WTC11 (cell line): ENCODE measurements at regions not wholly inside any gene's neighbourhood (a gene's known extent, or its start where the extent isn't known, plus 50 kb on each side); places are given as distances from the start of the nearest gene placed in this dataset.

Experiments used
- ATAC-seq: fragments of 200-7000 bp; cut with Tn5 transposase; 2 replicates; pipeline ENCODE4 v1.10.0; 2021; ENCODE audit warnings: mild to moderate bottlenecking, moderate library complexity
- CTCF ChIA-PET: fragments of 300-600 bp; sonication (Branson Sonifier 250); formaldehyde crosslinking; loops from one replicate; lab custom pipeline; 2021; ENCODE audit warnings: antibody characterized with exemption; lab: Charles Lee
- POLR2A ChIA-PET: fragments of 350-600 bp; sonication (Branson Sonifier 250); formaldehyde crosslinking; loops from one replicate; lab custom pipeline; 2021; ENCODE audit warnings: antibody characterized with exemption; lab: Charles Lee
- DNase-seq: peaks from one replicate; pipeline ENCODE4 v3.0.0; 2021; ENCODE audit warnings: low spot score
- H3K27ac Mint-ChIP-seq: 2 replicates; pipeline ENCODE4 v1.8.0; 2021; ENCODE audit warnings: mixed read lengths
- H3K27me3 Mint-ChIP-seq: 2 replicates; pipeline ENCODE4 v1.8.0; 2021; ENCODE audit warnings: low read depth, mild to moderate bottlenecking, moderate library complexity, mixed read lengths
- H3K36me3 Mint-ChIP-seq: 2 replicates; pipeline ENCODE4 v1.8.0; 2021; ENCODE audit warnings: mixed read lengths
- H3K4me1 Mint-ChIP-seq: 2 replicates; pipeline ENCODE4 v1.8.0; 2022; ENCODE audit warnings: mixed read lengths
- H3K4me3 Mint-ChIP-seq: 2 replicates; pipeline ENCODE4 v1.8.0; 2021; ENCODE audit warnings: mild to moderate bottlenecking, moderate library complexity, mixed read lengths
- H3K9me3 Mint-ChIP-seq: 2 replicates; pipeline ENCODE4 v1.8.0; 2021; ENCODE audit warnings: mixed read lengths
- ESRRA ChIP-seq: sonication (generic); formaldehyde crosslinking; IDR thresholded peaks from 2 replicates; pipeline ENCODE4 v1.8.1; 2022; ENCODE audit warnings: mild to moderate bottlenecking, missing genetic modification reagents, borderline replicate concordance
- FOXP1 ChIP-seq: sonication (generic); formaldehyde crosslinking; IDR thresholded peaks from 2 replicates; pipeline ENCODE4 v1.8.0; 2022; ENCODE audit warnings: missing genetic modification reagents, mild to moderate bottlenecking, moderate library complexity, borderline replicate concordance
- JUN ChIP-seq: sonication (generic); formaldehyde crosslinking; IDR thresholded peaks from 2 replicates; pipeline ENCODE4 v1.8.0; 2023; ENCODE audit warnings: mild to moderate bottlenecking, missing genetic modification reagents
- RELA ChIP-seq: sonication (generic); formaldehyde crosslinking; IDR thresholded peaks from 2 replicates; pipeline ENCODE4 v1.8.1; 2022; ENCODE audit warnings: missing genetic modification reagents, mild to moderate bottlenecking, borderline replicate concordance
- RORB ChIP-seq: fragments of 250-450 bp; sonication (Bioruptor Pico); IDR thresholded peaks from 2 replicates; pipeline ENCODE4 v1.9.0; 2021; ENCODE audit warnings: mild to moderate bottlenecking
- SMAD3 ChIP-seq: sonication (generic); formaldehyde crosslinking; IDR thresholded peaks from 2 replicates; pipeline ENCODE4 v1.8.0; 2022; ENCODE audit warnings: missing genetic modification reagents, mild to moderate bottlenecking, borderline replicate concordance
- TCF7 ChIP-seq: sonication (generic); formaldehyde crosslinking; IDR thresholded peaks from 2 replicates; pipeline ENCODE4 v1.8.0; 2022; ENCODE audit warnings: mild to moderate bottlenecking, low read depth, missing genetic modification reagents, moderate library complexity
- ZNF219 ChIP-seq: sonication (generic); formaldehyde crosslinking; IDR thresholded peaks from 2 replicates; pipeline ENCODE4 v1.8.0; 2023; ENCODE audit warnings: missing genetic modification reagents, mild to moderate bottlenecking, borderline replicate concordance
- ZNF263 ChIP-seq: sonication (generic); formaldehyde crosslinking; IDR thresholded peaks from 2 replicates; pipeline ENCODE4 v1.8.1; 2022; ENCODE audit warnings: low read depth, mild to moderate bottlenecking, moderate library complexity, missing genetic modification reagents
- ZNF396 ChIP-seq: fragments of 250-450 bp; sonication (Bioruptor Pico); IDR thresholded peaks from 2 replicates; pipeline ENCODE4 v1.8.0; 2021; ENCODE audit warnings: mild to moderate bottlenecking, moderate library complexity, borderline replicate concordance
- ZNF423 ChIP-seq: fragments of 250-450 bp; sonication (Bioruptor Pico); IDR thresholded peaks from 2 replicates; pipeline ENCODE4 v2.1.2; 2022; ENCODE audit warnings: mild to moderate bottlenecking, moderate library complexity
- ZNF671 ChIP-seq: fragments of 250-450 bp; sonication (Bioruptor Pico); IDR thresholded peaks from 2 replicates; pipeline ENCODE4 v1.8.0; 2021; ENCODE audit warnings: mild to moderate bottlenecking
- TF ChIP-seq, protein P1 (sequence below): sonication (generic); formaldehyde crosslinking; IDR thresholded peaks from 2 replicates; pipeline ENCODE4 v1.8.0; 2022; ENCODE audit warnings: mild to moderate bottlenecking, missing genetic modification reagents
- TF ChIP-seq, protein P2 (sequence below): fragments of 250-450 bp; sonication (Bioruptor Pico); IDR thresholded peaks from 2 replicates; pipeline ENCODE4 v1.9.0; 2021; ENCODE audit warnings: mild to moderate bottlenecking
- TF ChIP-seq, protein P3 (sequence below): sonication (generic); formaldehyde crosslinking; IDR thresholded peaks from 2 replicates; pipeline ENCODE4 v1.8.1; 2022; ENCODE audit warnings: mild to moderate bottlenecking, moderate library complexity, missing genetic modification reagents
- TF ChIP-seq, protein P4 (sequence below): sonication (generic); formaldehyde crosslinking; IDR thresholded peaks from 2 replicates; pipeline ENCODE4 v1.8.0; 2023; ENCODE audit warnings: missing genetic modification reagents, mild to moderate bottlenecking, borderline replicate concordance

DNA sequence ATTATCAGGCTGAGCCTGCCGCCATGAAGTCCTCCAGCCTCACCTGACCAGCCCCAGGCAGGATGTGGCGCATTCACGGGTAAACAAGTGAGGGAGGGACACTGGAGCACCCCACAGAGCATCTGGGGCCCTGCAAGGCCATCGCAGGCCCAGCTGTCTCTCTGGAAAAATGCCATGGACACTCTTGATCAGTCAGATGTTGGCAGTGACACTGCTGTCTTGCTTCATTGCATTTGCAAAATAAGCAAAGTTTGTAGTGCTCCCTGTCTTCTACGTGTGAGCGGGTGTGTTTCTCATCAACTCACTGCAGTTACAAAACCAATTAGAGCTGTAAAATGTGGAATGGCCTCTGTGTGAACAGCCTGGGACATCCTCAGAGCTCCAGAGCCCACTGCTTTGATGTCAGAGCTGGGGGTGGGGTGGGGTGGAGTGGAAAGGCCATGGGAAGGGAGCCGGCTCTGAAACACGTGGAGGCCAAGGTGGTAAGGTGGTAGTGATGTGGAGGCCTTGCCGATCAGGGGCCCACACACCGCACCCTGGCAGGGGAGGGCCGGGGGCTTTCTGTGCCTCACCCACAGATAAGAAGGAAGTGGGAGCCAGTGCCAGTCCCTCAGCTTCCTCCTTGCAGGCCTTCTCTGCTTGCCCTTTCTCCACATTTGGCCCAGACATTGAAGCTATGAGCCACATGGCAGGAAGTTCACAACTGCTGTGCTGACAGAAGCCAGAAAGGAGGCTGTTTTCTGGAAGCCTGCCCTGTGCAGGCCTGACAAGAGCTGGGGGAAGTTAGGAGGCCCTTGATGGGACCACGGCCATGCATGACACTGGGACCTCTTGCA is 254.9 kb downstream of the RHOU start:
- ChIA-PET POLR2A (no interaction called here), CTCF (interaction anchor here (1.0 kb wide), 1 partner anchor 326 kb away, joined by 3 read pairs; no protein-coding TSS in a partner anchor)
- H3K4me3 Mint-ChIP-seq = no peak overlapping the region
- H3K9me3 Mint-ChIP-seq = no peaks in the 10 kb centered on the region
- ATAC-seq = no peak
- TF ChIP-seq, protein P1, sequence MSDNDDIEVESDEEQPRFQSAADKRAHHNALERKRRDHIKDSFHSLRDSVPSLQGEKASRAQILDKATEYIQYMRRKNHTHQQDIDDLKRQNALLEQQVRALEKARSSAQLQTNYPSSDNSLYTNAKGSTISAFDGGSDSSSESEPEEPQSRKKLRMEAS (CRISPR knock-in tag) = no peak
- no peak for TF ChIP-seq RORB (CRISPR knock-in tag)
- no peak overlapping the region for H3K27ac Mint-ChIP-seq
- no peaks in the 10 kb centered on the region for H3K36me3 Mint-ChIP-seq
- H3K27me3 Mint-ChIP-seq = peaks cover 7% of the 10 kb centered on the region; the same call in 1 of the 2 replicates
- DNase-seq = no peak
- peaks cover 42% of the 10 kb centered on the region for H3K4me1 Mint-ChIP-seq

DNA sequence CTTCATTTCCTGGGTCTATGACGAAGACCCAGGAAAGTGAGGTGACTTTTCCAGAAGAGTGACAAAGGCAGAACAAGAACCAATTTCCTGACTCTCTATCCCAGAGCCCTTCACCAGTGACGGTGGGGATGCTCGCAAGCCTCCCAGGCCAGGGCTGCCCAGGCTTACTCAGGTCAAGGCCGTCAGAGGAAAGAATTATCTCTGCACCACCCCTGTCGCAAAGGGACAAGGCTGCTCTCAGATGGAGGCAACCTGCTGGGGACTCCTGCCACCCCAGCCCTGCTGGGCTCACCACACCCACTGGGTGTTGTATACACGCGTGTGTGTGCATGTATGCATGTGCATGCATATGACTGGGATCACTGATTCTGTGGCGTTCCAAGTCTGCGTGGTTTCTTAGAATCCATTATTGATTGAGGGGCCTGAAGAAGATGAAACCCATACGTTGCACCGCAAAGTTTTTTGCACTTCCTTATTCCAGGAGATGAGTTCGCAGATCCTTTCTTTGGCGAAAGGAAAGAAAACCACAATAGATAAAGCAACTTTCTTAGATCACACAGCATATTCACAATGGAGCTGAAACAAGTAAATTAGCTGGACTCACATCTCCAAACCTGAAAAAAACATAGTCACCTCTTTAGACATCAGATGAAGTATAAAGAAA is 255.8 kb downstream of the RHOU start:
- peaks cover 7% of the 10 kb centered on the region; the same call in 1 of the 2 replicates for H3K27me3 Mint-ChIP-seq
- no peak for DNase-seq
- ChIA-PET CTCF (no interaction called here), POLR2A (no interaction called here)
- H3K4me3 Mint-ChIP-seq = no peak overlapping the region
- no peak overlapping the region for H3K27ac Mint-ChIP-seq
- ATAC-seq = no peak
- TF ChIP-seq, protein P2, sequence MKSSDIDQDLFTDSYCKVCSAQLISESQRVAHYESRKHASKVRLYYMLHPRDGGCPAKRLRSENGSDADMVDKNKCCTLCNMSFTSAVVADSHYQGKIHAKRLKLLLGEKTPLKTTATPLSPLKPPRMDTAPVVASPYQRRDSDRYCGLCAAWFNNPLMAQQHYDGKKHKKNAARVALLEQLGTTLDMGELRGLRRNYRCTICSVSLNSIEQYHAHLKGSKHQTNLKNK (CRISPR knock-in tag) = no peak
- TF ChIP-seq RELA (CRISPR knock-in tag) (no peak), TCF7 (CRISPR knock-in tag) (no peak), ESRRA (CRISPR knock-in tag) (no peak), ZNF423 (CRISPR knock-in tag) (no peak), FOXP1 (CRISPR knock-in tag) (no peak), ZNF219 (no peak), RORB (CRISPR knock-in tag) (no peak), JUN (CRISPR knock-in tag) (no peak), ZNF396 (CRISPR knock-in tag) (no peak), ZNF671 (CRISPR knock-in tag) (no peak), SMAD3 (CRISPR knock-in tag) (no peak), ZNF263 (CRISPR knock-in tag) (no peak)
- TF ChIP-seq, protein P3, sequence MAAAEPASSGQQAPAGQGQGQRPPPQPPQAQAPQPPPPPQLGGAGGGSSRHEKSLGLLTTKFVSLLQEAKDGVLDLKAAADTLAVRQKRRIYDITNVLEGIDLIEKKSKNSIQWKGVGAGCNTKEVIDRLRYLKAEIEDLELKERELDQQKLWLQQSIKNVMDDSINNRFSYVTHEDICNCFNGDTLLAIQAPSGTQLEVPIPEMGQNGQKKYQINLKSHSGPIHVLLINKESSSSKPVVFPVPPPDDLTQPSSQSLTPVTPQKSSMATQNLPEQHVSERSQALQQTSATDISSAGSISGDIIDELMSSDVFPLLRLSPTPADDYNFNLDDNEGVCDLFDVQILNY = no peak
- TF ChIP-seq, protein P4, sequence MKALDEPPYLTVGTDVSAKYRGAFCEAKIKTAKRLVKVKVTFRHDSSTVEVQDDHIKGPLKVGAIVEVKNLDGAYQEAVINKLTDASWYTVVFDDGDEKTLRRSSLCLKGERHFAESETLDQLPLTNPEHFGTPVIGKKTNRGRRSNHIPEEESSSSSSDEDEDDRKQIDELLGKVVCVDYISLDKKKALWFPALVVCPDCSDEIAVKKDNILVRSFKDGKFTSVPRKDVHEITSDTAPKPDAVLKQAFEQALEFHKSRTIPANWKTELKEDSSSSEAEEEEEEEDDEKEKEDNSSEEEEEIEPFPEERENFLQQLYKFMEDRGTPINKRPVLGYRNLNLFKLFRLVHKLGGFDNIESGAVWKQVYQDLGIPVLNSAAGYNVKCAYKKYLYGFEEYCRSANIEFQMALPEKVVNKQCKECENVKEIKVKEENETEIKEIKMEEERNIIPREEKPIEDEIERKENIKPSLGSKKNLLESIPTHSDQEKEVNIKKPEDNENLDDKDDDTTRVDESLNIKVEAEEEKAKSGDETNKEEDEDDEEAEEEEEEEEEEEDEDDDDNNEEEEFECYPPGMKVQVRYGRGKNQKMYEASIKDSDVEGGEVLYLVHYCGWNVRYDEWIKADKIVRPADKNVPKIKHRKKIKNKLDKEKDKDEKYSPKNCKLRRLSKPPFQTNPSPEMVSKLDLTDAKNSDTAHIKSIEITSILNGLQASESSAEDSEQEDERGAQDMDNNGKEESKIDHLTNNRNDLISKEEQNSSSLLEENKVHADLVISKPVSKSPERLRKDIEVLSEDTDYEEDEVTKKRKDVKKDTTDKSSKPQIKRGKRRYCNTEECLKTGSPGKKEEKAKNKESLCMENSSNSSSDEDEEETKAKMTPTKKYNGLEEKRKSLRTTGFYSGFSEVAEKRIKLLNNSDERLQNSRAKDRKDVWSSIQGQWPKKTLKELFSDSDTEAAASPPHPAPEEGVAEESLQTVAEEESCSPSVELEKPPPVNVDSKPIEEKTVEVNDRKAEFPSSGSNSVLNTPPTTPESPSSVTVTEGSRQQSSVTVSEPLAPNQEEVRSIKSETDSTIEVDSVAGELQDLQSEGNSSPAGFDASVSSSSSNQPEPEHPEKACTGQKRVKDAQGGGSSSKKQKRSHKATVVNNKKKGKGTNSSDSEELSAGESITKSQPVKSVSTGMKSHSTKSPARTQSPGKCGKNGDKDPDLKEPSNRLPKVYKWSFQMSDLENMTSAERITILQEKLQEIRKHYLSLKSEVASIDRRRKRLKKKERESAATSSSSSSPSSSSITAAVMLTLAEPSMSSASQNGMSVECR (CRISPR knock-in tag) = no peak
- H3K4me1 Mint-ChIP-seq = peaks cover 42% of the 10 kb centered on the region
- H3K9me3 Mint-ChIP-seq = no peaks in the 10 kb centered on the region
- H3K36me3 Mint-ChIP-seq = no peaks in the 10 kb centered on the region
